T-cell (primary cell): ENCODE measurements at regions not wholly inside any gene's neighbourhood (a gene's known extent, or its start where the extent isn't known, plus 50 kb on each side); places are given as distances from the start of the nearest gene placed in this dataset.

Experiments
- ATAC-seq, 4 experiments: fragments of 200-7000 bp in 3 of 4; fragments of 150-1000 bp in 1 of 4; cut with Tn5 transposase; replicated peaks in 1 of 4; 1 replicate in 3 of 4; 2 replicates in 1 of 4; pipeline ENCODE4 v1.10.0; 2021; ENCODE audit warnings: moderate library complexity in 3 of 4, mild to moderate bottlenecking in 2 of 4, moderate number of reproducible peaks in 1 of 4
- CTCF ChIA-PET, 2 donors: fragments of 300-600 bp; sonication (Branson Sonifier 250); formaldehyde crosslinking; loops; one replicate each; lab custom pipeline; 2022; ENCODE audit warnings: antibody characterized with exemption in 2 of 2; lab: Charles Lee
- POLR2A ChIA-PET, 2 donors: fragments of 300-600 bp; sonication (Branson Sonifier 250); formaldehyde crosslinking; loops; one replicate each; lab custom pipeline; 2022; ENCODE audit warnings: antibody characterized with exemption in 2 of 2; lab: Charles Lee
- DNase-seq, 35 experiments: peaks; one replicate each; pipeline versions ENCODE4 v3.0.0 to v3.0.0-alpha.2; 2013 to 2023
- H3K27ac ChIP-seq: one replicate; pipeline ENCODE4 v1.5.1; 2013; ENCODE audit warnings: low read length
- H3K27me3 ChIP-seq, 2 experiments: replicated peaks in 1 of 2; 1 replicate in 1 of 2; 2 replicates in 1 of 2; pipeline versions ENCODE4 v1.6.1 to v1.7.0; 2013; ENCODE audit warnings: low read length in 1 of 2, mixed read lengths in 1 of 2; ENCODE audit not compliant: control insufficient read depth in 2 of 2, insufficient read depth in 2 of 2; ENCODE audit errors: extremely low read depth in 1 of 2
- H3K36me3 ChIP-seq, 2 donors: 1 replicate in 1 of 2; 2 replicates in 1 of 2; pipeline versions ENCODE4 v1.6.1 to v1.7.0; 2013; ENCODE audit warnings: low read length in 1 of 2; ENCODE audit not compliant: control insufficient read depth in 2 of 2, insufficient read depth in 1 of 2; ENCODE audit errors: extremely low read depth in 1 of 2
- H3K4me1 ChIP-seq, 2 experiments: 1 replicate in 1 of 2; 2 replicates in 1 of 2; pipeline versions ENCODE4 v1.6.1 to v1.7.0; 2013; ENCODE audit warnings: low read length in 2 of 2, mixed read lengths in 1 of 2; ENCODE audit not compliant: insufficient read depth in 2 of 2, control insufficient read depth in 1 of 2; ENCODE audit errors: extremely low read depth in 1 of 2
- H3K4me3 ChIP-seq, 2 donors: 1 replicate in 1 of 2; 2 replicates in 1 of 2; pipeline versions ENCODE4 v1.5.1 to v1.7.0; 2013; ENCODE audit warnings: mild to moderate bottlenecking in 2 of 2, low read length in 1 of 2, moderate library complexity in 1 of 2; ENCODE audit not compliant: control insufficient read depth in 1 of 2; ENCODE audit errors: extremely low read depth in 1 of 2
- H3K9me3 ChIP-seq: 2 replicates; pipeline ENCODE4 v1.7.0; 2013
- H3K27ac Mint-ChIP-seq, 2 donors: one replicate each; pipeline ENCODE4 v1.8.0; 2020 to 2021; ENCODE audit warnings: mild to moderate bottlenecking in 2 of 2, mixed read lengths in 2 of 2
- H3K27me3 Mint-ChIP-seq, 2 donors: one replicate each; pipeline ENCODE4 v1.8.0; 2021 to 2022; ENCODE audit warnings: mixed read lengths in 2 of 2
- H3K36me3 Mint-ChIP-seq: one replicate; pipeline ENCODE4 v1.8.0; 2021; ENCODE audit warnings: mixed read lengths
- H3K4me1 Mint-ChIP-seq, 3 donors: one replicate each; pipeline ENCODE4 v1.8.0; 2020 to 2022; ENCODE audit warnings: mixed read lengths in 3 of 3, mild to moderate bottlenecking in 1 of 3
- H3K4me3 Mint-ChIP-seq, 3 donors: one replicate each; pipeline ENCODE4 v1.8.0; 2020 to 2022; ENCODE audit warnings: mild to moderate bottlenecking in 3 of 3, mixed read lengths in 3 of 3, moderate library complexity in 3 of 3
- H3K9me3 Mint-ChIP-seq, 3 donors: one replicate each; pipeline ENCODE4 v1.8.0; 2020 to 2022; ENCODE audit warnings: mixed read lengths in 3 of 3
- WGBS: methylation state at CpG from one replicate; pipeline ENCODE4 v1.1.5; 2013; ENCODE audit warnings: missing lambda C conversion rate; ENCODE audit not compliant: insufficient coverage; 5-methylcytosine and 5-hydroxymethylcytosine counted together

DNA sequence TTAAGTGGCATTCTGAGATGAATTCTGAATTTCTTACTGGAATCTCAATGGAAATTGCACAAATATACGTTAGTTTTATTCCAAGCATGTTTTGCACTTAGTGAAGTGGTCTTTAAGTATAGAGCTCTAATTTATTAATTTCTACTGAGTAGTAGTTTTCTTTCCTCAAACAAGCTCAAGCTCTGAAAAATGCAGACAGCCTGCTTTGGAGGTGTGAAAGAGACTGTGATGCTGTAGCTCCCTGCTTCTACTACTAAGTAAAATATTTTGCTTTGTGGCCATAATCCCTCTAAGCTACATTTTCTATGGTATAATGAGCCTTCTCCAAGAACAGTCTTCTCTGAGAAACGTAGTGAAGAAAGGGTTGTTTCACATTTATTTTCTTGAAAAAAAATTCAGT, 243.5 kb upstream of the HS3ST5 start:
- H3K27me3 Mint-ChIP-seq: no peaks in the 10 kb centered on the region
- Histone ChIP-seq H3K4me1 (no peaks in the 10 kb centered on the region), H3K9me3 (no peaks in the 10 kb centered on the region), H3K4me3 (no peak overlapping the region), H3K36me3 (no peaks in the 10 kb centered on the region), H3K27ac (no peak overlapping the region), H3K27me3 (no peaks in the 10 kb centered on the region)
- no peaks in the 10 kb centered on the region for H3K4me1 Mint-ChIP-seq
- peaks cover 8 to 17% (median 11%) of the 10 kb centered on the region in 3 donors for H3K9me3 Mint-ChIP-seq
- no CpG with 5 or more reads among the region's 2 CpGs for WGBS
- H3K36me3 Mint-ChIP-seq: no peaks in the 10 kb centered on the region
- POLR2A ChIA-PET: no interaction called here
- DNase-seq: no peak
- no peak overlapping the region for H3K27ac Mint-ChIP-seq
- CTCF ChIA-PET: no interaction called here
- no peak for ATAC-seq
- H3K4me3 Mint-ChIP-seq: no peak overlapping the region

DNA sequence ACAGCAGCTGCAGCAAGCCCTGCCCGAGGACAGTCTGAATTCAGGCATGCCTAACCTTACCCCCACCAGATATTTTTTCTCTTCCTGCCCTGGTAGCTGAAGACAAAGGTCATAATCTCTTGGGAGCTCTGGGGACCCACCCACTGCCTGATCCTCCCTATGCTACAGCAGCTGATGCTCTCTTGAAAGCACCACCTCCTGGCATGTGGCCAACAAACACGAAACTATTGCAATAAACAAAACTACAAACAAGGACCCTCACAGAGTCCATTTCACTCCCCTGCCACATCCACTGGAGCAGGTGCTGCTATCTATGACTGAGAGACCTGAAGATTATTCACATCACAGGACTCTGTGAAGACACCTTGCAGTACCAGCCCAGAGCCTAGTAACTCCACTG, 238.5 kb upstream of the HS3ST5 start:
- Histone ChIP-seq H3K27me3 (no peaks in the 10 kb centered on the region), H3K9me3 (no peaks in the 10 kb centered on the region), H3K4me3 (no peak overlapping the region), H3K4me1 (no peaks in the 10 kb centered on the region), H3K27ac (no peak overlapping the region), H3K36me3 (no peaks in the 10 kb centered on the region)
- Mint-ChIP-seq H3K9me3 (peaks cover 12 to 24% (median 22%) of the 10 kb centered on the region in 3 donors), H3K36me3 (no peaks in the 10 kb centered on the region), H3K27me3 (no peaks in the 10 kb centered on the region), H3K4me3 (no peak overlapping the region), H3K27ac (no peak overlapping the region), H3K4me1 (no peaks in the 10 kb centered on the region)
- 36% methylated on average over 1 of the region's 2 CpGs for WGBS
- ATAC-seq: no peak
- DNase-seq: no peak
- ChIA-PET POLR2A (no interaction called here), CTCF (no interaction called here)

DNA sequence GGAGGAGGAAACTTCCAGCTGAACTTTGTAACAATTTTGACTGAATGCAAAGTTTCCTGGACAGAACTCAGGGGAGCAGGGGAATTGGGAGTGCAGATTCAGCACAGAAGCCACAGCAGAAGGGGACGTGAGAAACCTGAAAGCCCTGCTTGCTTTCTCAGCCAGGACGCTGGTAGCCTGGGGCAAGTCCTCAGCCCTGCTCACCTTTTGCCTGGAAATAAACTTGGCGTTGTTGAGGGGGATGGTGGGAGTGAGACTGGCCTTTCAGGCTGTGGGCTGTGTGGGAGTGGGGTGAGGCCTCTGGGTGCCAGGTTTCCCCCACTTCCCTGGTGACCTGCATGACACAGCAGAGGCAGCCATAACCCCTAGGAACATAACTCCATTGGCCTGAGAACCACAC, 238.1 kb upstream of the HS3ST5 start:
- ChIA-PET POLR2A (no interaction called here), CTCF (no interaction called here)
- Mint-ChIP-seq H3K36me3 (no peaks in the 10 kb centered on the region), H3K4me1 (no peaks in the 10 kb centered on the region), H3K27me3 (no peaks in the 10 kb centered on the region), H3K9me3 (peaks cover 12 to 24% (median 22%) of the 10 kb centered on the region in 3 donors), H3K27ac (no peak overlapping the region), H3K4me3 (no peak overlapping the region)
- H3K4me3 ChIP-seq: no peak overlapping the region
- DNase-seq: no peak
- no peaks in the 10 kb centered on the region for H3K9me3 ChIP-seq
- ATAC-seq: no peak
- no peak overlapping the region for H3K27ac ChIP-seq
- 70% methylated on average over 1 of the region's 3 CpGs for WGBS
- no peaks in the 10 kb centered on the region for H3K36me3 ChIP-seq
- H3K4me1 ChIP-seq: no peaks in the 10 kb centered on the region
- no peaks in the 10 kb centered on the region for H3K27me3 ChIP-seq

DNA sequence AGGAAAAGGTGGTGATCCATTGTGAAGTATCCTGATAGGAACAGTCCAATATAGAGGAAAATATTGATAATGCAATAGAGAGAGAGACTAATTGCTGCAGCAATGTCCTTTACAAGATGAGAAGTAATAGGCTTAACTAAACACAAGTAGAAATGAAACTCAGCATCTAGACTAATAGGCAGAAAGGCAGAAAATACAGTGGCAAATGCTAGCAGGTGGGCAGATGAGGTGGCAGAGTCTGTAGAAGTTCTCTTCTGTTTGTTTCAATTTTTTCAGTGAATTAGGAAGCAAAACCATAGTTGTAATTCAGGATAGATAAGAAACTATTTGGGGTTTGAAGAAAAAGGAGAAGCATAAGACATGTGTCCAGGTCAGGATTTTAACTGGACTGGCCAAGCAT, 236.7 kb upstream of the HS3ST5 start:
- Mint-ChIP-seq H3K27ac (no peak overlapping the region), H3K36me3 (no peaks in the 10 kb centered on the region), H3K9me3 (peaks cover 12 to 24% (median 22%) of the 10 kb centered on the region in 3 donors), H3K4me3 (no peak overlapping the region), H3K27me3 (no peaks in the 10 kb centered on the region), H3K4me1 (no peaks in the 10 kb centered on the region)
- H3K27me3 ChIP-seq: no peaks in the 10 kb centered on the region
- ATAC-seq: no peak
- CTCF ChIA-PET: no interaction called here
- DNase-seq: no peak
- no peaks in the 10 kb centered on the region for H3K36me3 ChIP-seq
- H3K9me3 ChIP-seq: no peaks in the 10 kb centered on the region
- H3K4me3 ChIP-seq: no peak overlapping the region
- H3K27ac ChIP-seq: no peak overlapping the region
- POLR2A ChIA-PET: no interaction called here
- no peaks in the 10 kb centered on the region for H3K4me1 ChIP-seq

DNA sequence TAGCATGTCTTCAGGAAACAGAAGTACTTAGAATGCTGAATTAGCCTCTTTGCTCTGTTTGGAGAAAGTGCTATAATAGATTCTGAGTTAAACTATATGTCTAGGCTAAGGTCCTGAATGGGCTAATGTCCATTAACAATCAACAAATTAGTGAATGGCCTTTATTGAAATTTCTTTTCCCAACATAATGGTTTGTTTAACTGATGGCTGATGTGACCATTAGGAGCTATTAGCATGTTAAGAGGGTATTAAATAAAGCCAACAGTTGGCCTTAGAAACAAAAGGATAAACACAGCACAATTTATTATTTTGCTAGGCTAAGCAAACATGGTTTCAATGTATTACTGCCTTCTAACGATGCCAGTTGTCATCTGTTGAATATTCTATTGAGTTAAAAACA, 234.3 kb upstream of the HS3ST5 start:
- ChIA-PET CTCF (no interaction called here), POLR2A (no interaction called here)
- Histone ChIP-seq H3K9me3 (no peaks in the 10 kb centered on the region), H3K36me3 (no peaks in the 10 kb centered on the region), H3K27me3 (no peaks in the 10 kb centered on the region), H3K4me3 (no peak overlapping the region), H3K27ac (no peak overlapping the region), H3K4me1 (no peaks in the 10 kb centered on the region)
- no peak overlapping the region for H3K4me3 Mint-ChIP-seq
- WGBS: no CpG with 5 or more reads among the region's 1 CpG
- no peaks in the 10 kb centered on the region for H3K36me3 Mint-ChIP-seq
- H3K4me1 Mint-ChIP-seq: no peaks in the 10 kb centered on the region
- H3K27ac Mint-ChIP-seq: no peak overlapping the region
- H3K27me3 Mint-ChIP-seq: no peaks in the 10 kb centered on the region
- DNase-seq (no peak), ATAC-seq (no peak)
- H3K9me3 Mint-ChIP-seq: peaks cover 12 to 23% (median 16%) of the 10 kb centered on the region in 3 donors

DNA sequence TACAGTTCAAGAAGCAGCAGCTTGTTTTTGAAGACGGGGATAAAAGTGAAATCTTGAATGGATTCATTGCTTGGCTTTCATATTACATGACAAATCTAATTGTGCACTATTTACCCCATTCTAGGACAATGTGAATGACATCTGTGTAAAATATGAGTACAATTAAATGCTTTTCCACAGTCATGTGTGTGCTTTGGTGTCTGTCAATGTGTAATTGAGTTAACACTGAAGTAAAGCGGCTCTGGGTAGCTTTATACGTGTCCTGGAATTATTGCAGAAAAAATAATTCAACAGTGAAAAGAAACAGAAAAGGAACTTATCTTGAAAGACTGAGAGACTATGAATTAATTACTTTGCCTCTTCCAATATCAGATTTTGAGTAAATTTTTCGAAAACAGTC, 233.5 kb upstream of the HS3ST5 start:
- H3K27ac Mint-ChIP-seq: no peak overlapping the region
- ATAC-seq: no peak
- H3K4me1 Mint-ChIP-seq: no peaks in the 10 kb centered on the region
- WGBS: no CpG with 5 or more reads among the region's 4 CpGs
- no peak for DNase-seq
- no peaks in the 10 kb centered on the region for H3K36me3 Mint-ChIP-seq
- Histone ChIP-seq H3K36me3 (no peaks in the 10 kb centered on the region), H3K4me3 (no peak overlapping the region), H3K27ac (no peak overlapping the region), H3K9me3 (no peaks in the 10 kb centered on the region), H3K4me1 (no peaks in the 10 kb centered on the region), H3K27me3 (no peaks in the 10 kb centered on the region)
- no peak overlapping the region for H3K4me3 Mint-ChIP-seq
- ChIA-PET POLR2A (no interaction called here), CTCF (no interaction called here)
- H3K9me3 Mint-ChIP-seq: peaks cover 6 to 17% (median 14%) of the 10 kb centered on the region in 3 donors
- no peaks in the 10 kb centered on the region for H3K27me3 Mint-ChIP-seq

DNA sequence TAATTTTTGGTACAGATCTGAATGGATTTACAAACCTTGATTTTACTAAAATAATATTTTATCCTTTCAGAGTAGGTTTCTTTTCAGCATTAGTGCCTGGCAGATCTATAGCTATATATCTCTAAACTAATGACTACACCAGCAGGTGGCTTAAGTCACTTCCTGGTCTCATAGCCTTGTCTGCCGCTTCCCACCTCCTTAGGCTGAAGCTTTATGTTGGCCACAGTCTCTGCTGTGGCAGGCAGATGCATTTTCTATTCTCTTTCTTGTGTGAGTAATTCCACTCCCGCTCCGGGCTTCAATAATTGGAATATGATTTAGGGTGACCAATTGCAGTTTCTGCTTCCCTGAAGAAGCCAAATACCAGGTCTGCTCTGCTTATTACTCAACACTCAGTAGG, 226.8 kb upstream of the HS3ST5 start:
- Histone ChIP-seq H3K27ac (no peak overlapping the region), H3K27me3 (no peaks in the 10 kb centered on the region), H3K36me3 (no peaks in the 10 kb centered on the region), H3K4me3 (no peak overlapping the region), H3K9me3 (no peaks in the 10 kb centered on the region), H3K4me1 (no peaks in the 10 kb centered on the region)
- Mint-ChIP-seq H3K27ac (no peak overlapping the region), H3K36me3 (no peaks in the 10 kb centered on the region), H3K9me3 (peaks cover 10 to 13% (median 11%) of the 10 kb centered on the region in 3 donors), H3K27me3 (no peaks in the 10 kb centered on the region), H3K4me3 (no peak overlapping the region), H3K4me1 (no peaks in the 10 kb centered on the region)
- ChIA-PET POLR2A (no interaction called here), CTCF (no interaction called here)
- no peak for ATAC-seq
- no peak for DNase-seq
- no CpG with 5 or more reads among the region's 3 CpGs for WGBS
